UCSD-AML1 (cell line): ENCODE measurements at regions not wholly inside any gene's neighbourhood (a gene's known extent, or its start where the extent isn't known, plus 50 kb on each side); places are given as distances from the start of the nearest gene placed in this dataset.

Experiments
- DNase-seq: peaks from one replicate; lab custom pipeline; 2025; ENCODE audit not compliant: unreplicated experiment; lab: John Stamatoyannopoulos, UW

- no peak for DNase-seq
Measured at GRCh38 chr2:45255563-45255962, 246.3 kb upstream of the SIX2 start.

DNA sequence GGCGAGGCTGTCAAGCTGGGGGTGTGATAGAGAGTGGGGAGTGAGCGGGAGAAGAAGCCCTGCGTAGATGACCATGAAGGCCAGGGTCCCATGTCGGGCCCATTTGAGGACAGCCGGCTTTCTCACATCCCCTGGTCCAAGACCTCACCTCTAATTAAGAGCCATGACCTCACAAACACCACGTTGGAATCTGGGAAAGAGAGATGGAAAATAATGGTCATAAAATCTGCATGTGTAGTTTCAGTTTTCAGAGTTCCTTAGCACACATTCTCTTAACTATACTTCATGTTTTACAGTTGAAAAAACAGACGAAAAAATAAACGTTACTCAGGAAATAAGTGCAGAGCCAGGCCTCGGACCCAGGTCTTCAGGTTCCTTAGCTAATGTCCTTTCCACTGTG, 244.8 kb upstream of the SIX2 start:
- no peak for DNase-seq

- DNase-seq, result no peak
Measured at GRCh38 chr2:45253151-45253550, 243.9 kb upstream of the SIX2 start.

- DNase-seq, result no peak
Measured at GRCh38 chr2:45250176-45250575, 240.9 kb upstream of the SIX2 start.

DNA sequence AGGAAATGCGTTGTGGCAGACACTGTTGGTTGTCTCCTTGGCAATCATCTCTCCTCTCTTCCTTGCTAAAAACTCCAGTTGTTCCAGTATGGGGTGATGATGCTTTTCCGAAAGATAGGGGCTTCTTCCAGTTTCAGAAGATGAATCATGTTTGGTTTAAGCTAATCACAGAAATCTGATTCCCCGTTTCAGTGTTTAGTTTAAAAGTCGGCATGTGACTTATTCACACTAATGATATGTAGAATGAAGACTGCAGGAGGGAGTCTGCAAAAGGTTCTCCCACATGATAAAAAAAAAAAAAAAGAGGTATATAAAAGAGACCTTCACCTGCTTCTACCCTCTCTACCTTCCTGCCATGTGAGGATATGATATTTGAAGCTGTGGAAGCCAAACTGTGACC, 239.0 kb upstream of the SIX2 start:
- DNase-seq, result no peak

GRCh38 chr2:45244928-45245327, 235.7 kb upstream of the SIX2 start:
- no peak for DNase-seq

DNA sequence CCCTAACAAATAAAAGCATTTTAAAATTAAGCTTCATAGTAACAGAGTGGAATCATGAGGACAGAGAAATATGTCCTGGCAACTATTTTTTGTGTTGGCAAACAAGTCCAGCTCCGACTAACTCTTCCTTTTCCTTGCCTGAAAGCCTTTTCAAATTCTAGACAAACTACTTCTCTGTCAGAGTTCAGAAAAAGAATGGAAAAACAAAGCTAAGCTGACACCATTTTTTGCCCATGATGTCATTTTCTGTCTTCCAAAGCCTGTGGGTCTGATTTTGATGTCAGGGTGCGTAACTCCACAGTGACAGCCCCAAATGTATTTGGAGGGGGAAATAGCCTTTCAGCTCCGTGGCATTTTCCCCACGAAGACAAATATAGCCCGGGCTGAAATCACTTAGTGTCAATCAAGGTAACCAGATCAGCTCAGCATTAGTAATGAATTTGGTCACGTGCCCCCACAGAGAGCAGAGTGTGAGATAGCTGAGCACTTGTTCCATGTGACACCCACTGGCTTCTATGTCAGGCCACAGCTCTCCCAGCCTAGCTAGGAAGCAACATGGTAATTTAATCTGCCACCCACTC, 233.0 kb upstream of the SIX2 start:
- no peak for DNase-seq

DNA sequence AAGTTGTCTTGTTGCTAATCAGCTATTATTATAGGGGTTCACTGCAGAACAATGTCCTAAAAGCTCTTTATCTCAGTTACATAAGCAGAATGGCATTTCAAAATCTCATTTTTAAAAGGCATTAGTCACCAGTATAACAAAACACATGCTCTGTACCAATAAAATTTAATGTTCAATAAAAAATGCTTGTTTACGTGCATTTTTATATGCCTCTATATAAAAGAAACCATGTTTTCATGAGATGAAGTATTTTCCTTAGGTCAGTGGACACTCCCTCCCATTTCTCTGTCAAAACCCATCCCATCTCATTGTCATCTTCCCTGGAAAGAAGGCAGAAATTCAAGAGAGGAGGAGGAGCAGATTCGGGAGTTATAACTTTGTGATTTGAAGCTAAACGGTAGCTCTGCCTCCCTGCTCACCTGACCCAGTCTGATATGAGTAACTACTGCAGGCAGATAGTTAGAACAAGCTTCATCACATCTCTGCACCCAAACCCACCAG, 231.9 kb upstream of the SIX2 start:
- no peak for DNase-seq

DNA sequence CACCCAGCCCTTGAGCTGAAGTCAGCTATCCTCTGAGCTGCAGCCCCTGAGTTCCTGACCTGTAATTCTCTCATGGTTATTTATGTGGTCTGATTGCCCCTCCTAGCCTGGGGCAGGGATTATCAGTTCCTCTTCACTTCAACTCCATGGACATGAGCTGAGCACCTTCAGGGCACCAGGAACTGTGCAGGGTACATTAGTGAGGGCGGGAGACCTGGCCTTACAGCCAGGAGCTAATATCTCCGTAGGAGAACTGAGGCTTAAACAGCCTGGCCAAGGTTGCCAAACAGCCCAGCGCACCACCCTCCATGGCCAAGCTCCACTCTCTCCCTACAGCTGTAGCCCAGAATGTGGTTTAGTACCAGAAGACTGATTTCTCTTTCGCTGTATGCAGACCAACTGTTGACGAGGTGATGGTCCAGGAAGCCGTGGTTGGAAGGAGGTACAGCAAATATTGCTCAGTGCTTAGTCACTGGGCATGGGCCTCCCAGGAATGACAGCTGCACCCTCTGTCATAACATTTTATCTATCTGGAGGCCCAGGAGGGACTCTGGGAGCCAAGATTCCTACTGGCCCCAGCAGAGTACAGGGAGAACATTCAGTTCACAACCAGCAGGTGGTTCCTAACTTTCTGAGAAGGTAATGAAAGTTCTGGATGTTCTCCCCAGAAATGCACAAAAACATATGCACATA, 228.7 kb upstream of the SIX2 start:
- DNase-seq, result peak; percentile 45

- DNase-seq, result no peak
Measured at GRCh38 chr2:45237128-45237527, 227.9 kb upstream of the SIX2 start.

GRCh38 chr2:45236268-45236667, 227.0 kb upstream of the SIX2 start:
- no peak for DNase-seq

GRCh38 chr2:45233301-45233700, 224.0 kb upstream of the SIX2 start:
- no peak for DNase-seq

DNA sequence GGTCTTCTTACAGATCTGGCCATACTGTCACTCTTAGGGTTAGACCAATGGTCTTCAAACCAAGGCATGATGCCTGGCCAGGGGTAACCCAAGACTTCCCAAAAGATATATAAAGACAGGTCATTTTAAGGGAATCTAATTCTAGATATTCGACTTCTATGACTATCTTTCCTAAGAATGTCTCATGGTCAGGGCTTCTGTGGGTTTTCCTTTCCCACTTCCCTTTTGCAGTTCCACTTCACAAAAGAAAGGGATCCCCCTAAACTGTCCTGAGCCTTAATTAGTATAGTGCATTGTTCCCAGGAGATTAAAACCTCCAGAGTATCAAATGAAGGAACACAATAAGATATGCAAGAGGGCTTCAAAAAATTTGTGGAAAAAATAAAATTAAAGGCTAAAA, 223.6 kb upstream of the SIX2 start:
- DNase-seq, result no peak

GRCh38 chr2:45229411-45229810, 220.2 kb upstream of the SIX2 start:
- DNase-seq, result no peak

DNA sequence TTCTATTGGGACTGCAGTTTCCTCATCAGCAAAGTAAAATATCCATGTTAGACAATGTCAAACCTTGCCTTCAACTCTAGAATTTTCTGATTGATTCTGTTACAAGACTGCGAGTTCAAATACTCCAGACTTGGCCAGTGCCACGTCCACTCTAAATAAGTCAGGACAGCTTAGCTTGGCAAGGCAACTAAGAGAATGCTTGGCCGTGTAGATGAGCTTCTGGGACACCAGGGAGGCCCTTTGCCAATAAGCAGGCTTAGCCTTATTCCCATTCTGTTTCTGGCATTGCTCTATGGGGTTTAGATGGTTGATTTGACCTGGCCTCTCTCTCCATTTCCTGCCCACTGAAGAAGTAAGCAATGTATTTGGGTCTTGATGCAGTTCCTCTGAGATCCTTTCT, 218.1 kb upstream of the SIX2 start:
- no peak for DNase-seq

GRCh38 chr2:45224993-45225380, 215.7 kb upstream of the SIX2 start:
- no peak for DNase-seq

DNA sequence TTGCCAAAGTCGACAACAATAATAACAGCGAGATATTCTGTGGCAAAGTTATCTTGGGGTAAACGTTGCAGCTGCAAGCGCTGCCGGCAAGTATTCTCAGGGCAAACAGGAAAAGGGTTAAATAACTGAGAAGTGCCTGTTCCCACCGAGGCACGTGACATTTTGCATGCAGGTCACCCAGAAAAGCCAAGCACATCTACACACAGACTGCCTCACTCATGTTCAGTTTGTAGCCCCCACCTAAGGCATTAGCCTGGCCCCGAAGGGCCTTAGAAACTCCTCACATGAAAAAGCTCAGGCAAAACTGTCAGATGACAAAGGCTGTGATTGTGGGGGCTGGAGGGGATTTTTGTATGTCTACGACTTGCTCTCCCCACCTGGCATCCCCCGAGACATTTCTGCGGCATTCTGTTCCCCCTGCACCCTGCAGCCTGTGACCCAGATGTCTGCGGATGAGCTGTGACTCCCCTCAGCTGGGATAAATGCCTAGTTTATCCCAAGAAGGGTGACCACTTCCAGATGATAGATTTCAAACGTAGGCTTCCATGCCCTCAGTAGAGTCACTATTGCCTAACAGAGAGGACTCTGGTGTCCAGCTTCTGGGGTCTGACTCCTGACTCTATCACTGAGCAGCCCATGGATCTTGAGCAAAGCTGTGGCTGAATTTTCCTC, 215.2 kb upstream of the SIX2 start:
- no peak for DNase-seq

DNA sequence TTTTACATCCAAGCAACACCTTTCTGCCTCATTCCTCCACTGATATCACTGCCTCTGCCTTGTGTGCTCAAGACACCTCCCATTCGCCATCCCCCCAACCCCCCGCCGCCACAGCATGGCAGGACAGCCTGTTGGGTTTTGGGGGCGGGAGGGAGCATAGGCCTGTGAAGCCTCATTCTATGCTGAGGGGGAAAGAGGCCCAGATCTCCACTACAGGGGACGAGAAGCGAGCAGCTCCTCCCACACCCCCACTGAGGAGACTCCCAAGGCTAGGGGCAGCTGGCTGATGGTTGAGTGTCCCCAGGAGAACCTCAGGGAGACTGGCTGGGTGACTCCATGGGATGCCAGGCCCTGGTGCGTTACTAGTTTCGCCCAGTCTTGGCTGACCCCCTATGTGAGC, 214.3 kb upstream of the SIX2 start:
- DNase-seq, result no peak

DNA sequence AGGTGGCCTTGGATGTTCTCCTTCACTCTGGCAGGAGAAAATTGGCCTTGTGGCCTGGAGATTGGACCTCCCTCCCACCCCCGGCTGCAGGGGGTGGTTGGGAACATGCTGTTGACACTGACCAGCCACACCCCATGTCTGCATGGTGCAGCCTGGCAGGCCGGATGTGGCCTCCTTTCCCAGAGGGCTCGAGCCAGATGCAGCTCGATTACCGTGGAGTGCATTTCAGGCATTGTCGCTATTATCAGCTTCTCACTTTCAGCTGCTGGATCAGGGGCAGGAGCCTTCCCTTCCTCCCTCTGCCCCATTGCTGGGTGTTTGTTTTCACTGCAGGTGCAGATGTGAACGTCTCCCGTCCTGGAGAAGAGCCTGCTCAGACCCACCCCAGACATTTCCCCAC, 211.0 kb upstream of the SIX2 start:
- no peak for DNase-seq

GRCh38 chr2:45218931-45219339, 209.7 kb upstream of the SIX2 start:
- no peak for DNase-seq

GRCh38 chr2:45218297-45218696, 209.0 kb upstream of the SIX2 start:
- no peak for DNase-seq

DNA sequence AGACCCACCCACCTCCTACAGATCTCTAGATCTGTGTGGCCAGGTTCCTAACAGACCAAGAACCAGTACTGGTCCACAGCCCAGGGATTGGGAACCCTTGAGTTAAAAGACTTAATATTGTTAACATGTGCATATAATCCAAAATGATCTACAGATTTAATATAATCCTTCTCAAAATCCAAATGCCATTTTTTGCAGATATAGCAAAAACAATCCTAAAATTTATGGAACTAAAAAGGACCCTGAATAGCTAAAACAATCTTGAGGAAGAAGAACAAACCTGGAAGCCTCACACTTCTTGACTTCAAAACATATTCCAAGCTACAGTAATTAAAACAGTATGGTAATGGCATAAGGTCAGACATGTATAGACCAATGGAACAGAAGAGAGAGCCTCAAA, 206.9 kb upstream of the SIX2 start:
- DNase-seq, result no peak
